HCT116 (cell line): ENCODE measurements at regions not wholly inside any gene's neighbourhood (a gene's known extent, or its start where the extent isn't known, plus 50 kb on each side); places are given as distances from the start of the nearest gene placed in this dataset.

Experiments
- ATAC-seq: fragments of 200-7000 bp; cut with Tn5 transposase; 2 replicates; pipeline ENCODE4 v1.9.1; 2020; ENCODE audit warnings: mild to moderate bottlenecking, moderate library complexity
- BruUV-seq: library from RNA; stranded (reverse); fragments of 400-500 nt; replicated peaks from 2 replicates; lab custom pipeline; 2021; lab: Mats Ljungman, UMichigan
- CTCF ChIA-PET: fragments of 300-600 bp; sonication (Branson Sonifier 250); formaldehyde crosslinking; loops from one replicate; lab custom pipeline; 2021; ENCODE audit warnings: antibody characterized with exemption; lab: Charles Lee
- POLR2A ChIA-PET: fragments of 300-600, 350-600 bp; sonication (Branson Sonifier 250); formaldehyde crosslinking; loops from one replicate; lab custom pipeline; 2021; ENCODE audit warnings: antibody characterized with exemption; lab: Charles Lee
- RAD21 ChIA-PET, 2 experiments: fragments of 300-600 bp; sonication (Branson Sonifier 250); formaldehyde crosslinking; loops; one replicate each; lab custom pipeline; 2023; ENCODE audit warnings: low total read pairs in 2 of 2; ENCODE audit not compliant: uncharacterized antibody in 2 of 2, unreplicated experiment in 2 of 2, low non-redundant PET in 1 of 2; lab: Charles Lee
- DNase-seq: peaks from one replicate; pipeline ENCODE4 v3.0.0-alpha.2; 2010; ENCODE audit warnings: low read depth, low spot score
- H2AFZ ChIP-seq: fragments of 200-600 bp; shearing (Covaris generic), sonication (generic); 2 replicates; pipeline ENCODE4 v1.6.1; 2017; ENCODE audit warnings: low read depth, mixed run types, mixed read lengths, antibody characterized with exemption, low read length; ENCODE audit not compliant: poor library complexity, severe bottlenecking
- H3K27ac ChIP-seq: 2 replicates; pipeline ENCODE4 v1.5.1; 2012; ENCODE audit warnings: low read depth, low read length
- H3K27me3 ChIP-seq: fragments of 200-600 bp; sonication (generic); 2 replicates; pipeline ENCODE4 v1.6.1; 2016; ENCODE audit warnings: mixed run types, low read length, mixed read lengths; ENCODE audit not compliant: insufficient read depth
- H3K36me3 ChIP-seq, 2 experiments: fragments of 200-500 bp in 1 of 2; fragments of 200-600 bp in 1 of 2; sonication (Bioruptor generic) in 1 of 2; sonication (generic) in 1 of 2; 2 replicates each; pipeline versions ENCODE4 v1.5.1 to v1.6.1; 2014 to 2016; ENCODE audit warnings: low read length in 2 of 2, inconsistent platforms in 1 of 2, mixed read lengths in 1 of 2, mixed run types in 1 of 2; ENCODE audit not compliant: insufficient read depth in 2 of 2, control insufficient read depth in 1 of 2
- H3K4me1 ChIP-seq, 2 experiments: fragments of 200-600 bp in 1 of 2; sonication (generic) in 1 of 2; 2 replicates each; pipeline versions ENCODE4 v1.5.1 to v1.6.1; 2012 to 2017; ENCODE audit warnings: low read length in 2 of 2, inconsistent platforms in 1 of 2, mild to moderate bottlenecking in 1 of 2, mixed read lengths in 1 of 2, mixed run types in 1 of 2, moderate library complexity in 1 of 2; ENCODE audit not compliant: insufficient read depth in 2 of 2, control insufficient read depth in 1 of 2
- H3K4me2 ChIP-seq: fragments of 200-600 bp; sonication (generic); 2 replicates; pipeline ENCODE4 v1.6.1; 2017; ENCODE audit warnings: mixed run types, low read length, mixed read lengths
- H3K4me3 ChIP-seq, 2 experiments: fragments of 200-600 bp in 1 of 2; sonication (generic) in 1 of 2; replicated peaks in 1 of 2; 2 replicates each; pipeline ENCODE4 v1.5.1; 2011 to 2016; ENCODE audit warnings: low read length in 2 of 2, control low read depth in 1 of 2, low read depth in 1 of 2, mild to moderate bottlenecking in 1 of 2, mixed read lengths in 1 of 2, mixed run types in 1 of 2
- H3K79me2 ChIP-seq: fragments of 200-600 bp; sonication (generic); 2 replicates; pipeline ENCODE4 v1.6.1; 2017; ENCODE audit warnings: mild to moderate bottlenecking, mixed run types, low read length, moderate library complexity, mixed read lengths; ENCODE audit not compliant: insufficient read depth
- H3K9ac ChIP-seq: fragments of 200-600 bp; sonication (generic); 2 replicates; pipeline ENCODE4 v1.6.1; 2016; ENCODE audit warnings: low read length, mixed read lengths
- H3K9me2 ChIP-seq: fragments of 200-600 bp; sonication (generic), shearing (Covaris generic); 2 replicates; pipeline ENCODE4 v1.6.1; 2017; ENCODE audit warnings: mixed run types, mild to moderate bottlenecking, moderate library complexity; ENCODE audit not compliant: insufficient read depth
- H3K9me3 ChIP-seq, 2 experiments: fragments of 200-500 bp in 1 of 2; fragments of 200-600 bp in 1 of 2; sonication (Bioruptor generic) in 1 of 2; sonication (generic) in 1 of 2; 2 replicates each; pipeline ENCODE4 v1.6.1; 2014 to 2017; ENCODE audit warnings: low read length in 2 of 2, mixed read lengths in 2 of 2, inconsistent platforms in 1 of 2, low read depth in 1 of 2, mild to moderate bottlenecking in 1 of 2, mixed run types in 1 of 2, moderate library complexity in 1 of 2; ENCODE audit not compliant: control insufficient read depth in 1 of 2, insufficient read depth in 1 of 2
- H4K20me1 ChIP-seq: fragments of 200-600 bp; sonication (generic), shearing (Covaris generic); 2 replicates; pipeline ENCODE4 v1.6.1; 2017; ENCODE audit warnings: mixed run types, mild to moderate bottlenecking, moderate library complexity; ENCODE audit not compliant: insufficient read depth
- CBX3 ChIP-seq: IDR thresholded peaks from 2 replicates; pipeline ENCODE4 v1.6.1; 2012; ENCODE audit warnings: low read depth
- CEBPB ChIP-seq: IDR thresholded peaks from 2 replicates; pipeline ENCODE4 v1.6.1; 2012; ENCODE audit warnings: low read depth
- EGR1 ChIP-seq: IDR thresholded peaks from 2 replicates; pipeline ENCODE4 v1.6.1; 2012; ENCODE audit warnings: low read depth
- EZH2 ChIP-seq: fragments of 200-600 bp; sonication (generic); IDR thresholded peaks from 2 replicates; pipeline ENCODE4 v1.6.1; 2017; ENCODE audit warnings: antibody characterized with exemption, mixed run types
- EZH2phosphoT487 ChIP-seq: fragments of 200-600 bp; IDR thresholded peaks from 2 replicates; pipeline ENCODE4 v1.6.1; 2018; ENCODE audit warnings: antibody characterized with exemption, borderline replicate concordance
- POLR2A ChIP-seq: IDR thresholded peaks from 2 replicates; pipeline ENCODE4 v1.7.0; 2011; ENCODE audit warnings: borderline replicate concordance; ENCODE audit not compliant: insufficient read depth, insufficient read length; ENCODE audit errors: extremely low read depth
- POLR2AphosphoS5 ChIP-seq: IDR thresholded peaks from 2 replicates; pipeline ENCODE4 v1.6.1; 2011; ENCODE audit warnings: mild to moderate bottlenecking, low read depth, low read length, moderate library complexity
- RAD21 ChIP-seq: IDR thresholded peaks from 2 replicates; pipeline ENCODE4 v1.6.1; 2012; ENCODE audit warnings: low read depth, mild to moderate bottlenecking
- SIN3A ChIP-seq: IDR thresholded peaks from 2 replicates; pipeline ENCODE4 v1.6.1; 2012; ENCODE audit warnings: low read depth
- SP1 ChIP-seq: IDR thresholded peaks from 2 replicates; pipeline ENCODE4 v1.6.1; 2012; ENCODE audit warnings: low read depth
- SRF ChIP-seq: IDR thresholded peaks from 2 replicates; pipeline ENCODE4 v1.6.1; 2012; ENCODE audit warnings: low read depth
- TCF7L2 ChIP-seq: IDR thresholded peaks from 2 replicates; pipeline ENCODE4 v1.7.0; 2011; ENCODE audit warnings: borderline replicate concordance, inconsistent platforms; ENCODE audit not compliant: insufficient read depth, insufficient read length; ENCODE audit errors: extremely low read depth
- YY1 ChIP-seq: IDR thresholded peaks from 2 replicates; pipeline ENCODE4 v1.6.1; 2011; ENCODE audit warnings: low read length, low read depth, moderate library complexity, mild to moderate bottlenecking; ENCODE audit not compliant: insufficient replicate concordance; ENCODE audit errors: extremely low read depth
- ZFX ChIP-seq: fragments of 450-650 bp; IDR thresholded peaks from 2 replicates; pipeline ENCODE4 v1.6.1; 2017
- intact Hi-C: fragments of 100-400 bp; cut with micrococcal nuclease; formaldehyde crosslinking; loops from 2 replicates; pipeline ENCODE4 v1.10.0; 2022
- TF ChIP-seq, protein P1 (sequence below): IDR thresholded peaks from 2 replicates; pipeline ENCODE4 v1.6.1; 2012; ENCODE audit warnings: low read depth
- TF ChIP-seq, protein P2 (sequence below): IDR thresholded peaks from 2 replicates; pipeline ENCODE4 v1.6.1; 2011; ENCODE audit warnings: mild to moderate bottlenecking, low read length, moderate library complexity; ENCODE audit not compliant: insufficient replicate concordance; ENCODE audit errors: extremely low read depth
- TF ChIP-seq, protein P3 (sequence below), 3 experiments: fragments of 200-600 bp in 1 of 3; sonication (generic) in 1 of 3; IDR thresholded peaks in 2 of 3; conservative IDR thresholded peaks in 1 of 3; 2 replicates each; pipeline ENCODE4 v1.5.1; 2012 to 2017; ENCODE audit warnings: low read depth in 2 of 3, low read length in 2 of 3, antibody characterized with exemption in 1 of 3, borderline replicate concordance in 1 of 3, control low read depth in 1 of 3, mild to moderate bottlenecking in 1 of 3, mixed read lengths in 1 of 3, mixed run types in 1 of 3, moderate library complexity in 1 of 3; ENCODE audit not compliant: insufficient read depth in 1 of 3

DNA sequence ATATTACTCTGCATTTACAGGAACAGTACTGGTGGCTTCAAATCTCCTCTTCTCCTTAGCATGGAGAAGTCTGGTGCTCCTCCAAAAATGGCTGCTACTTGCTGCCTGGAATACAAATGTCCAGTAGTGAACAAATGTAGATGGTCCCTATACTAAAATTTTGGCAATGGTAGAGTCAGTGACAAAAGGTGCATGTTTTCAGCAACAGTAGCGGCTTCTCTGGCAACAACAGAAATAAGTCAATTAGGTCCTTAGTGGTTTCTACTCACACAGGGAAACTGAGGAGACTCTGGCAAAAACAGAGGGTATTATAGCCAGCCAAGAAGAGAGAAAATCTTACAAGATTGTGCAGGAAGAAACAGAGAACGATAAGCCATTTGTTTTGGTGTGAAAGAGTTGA is 1368.4 kb upstream of the ADGRL3 start:
- H3K27ac ChIP-seq, result no peak overlapping the region
- H3K79me2 ChIP-seq, result no peaks in the 10 kb centered on the region
- H3K27me3 ChIP-seq, result no peaks in the 10 kb centered on the region
- no peak overlapping the region for H2AFZ ChIP-seq
- ChIA-PET CTCF (no interaction called here), POLR2A (no interaction called here)
- intact Hi-C loops, result no loop called here
- no TSS peak for BruUV-seq
- DNase-seq, result no peak
- TF ChIP-seq SRF, result no peak
- TF ChIP-seq SIN3A, result no peak
- no peak for TF ChIP-seq ZFX
- TF ChIP-seq TCF7L2, result no peak
- TF ChIP-seq, protein P1, sequence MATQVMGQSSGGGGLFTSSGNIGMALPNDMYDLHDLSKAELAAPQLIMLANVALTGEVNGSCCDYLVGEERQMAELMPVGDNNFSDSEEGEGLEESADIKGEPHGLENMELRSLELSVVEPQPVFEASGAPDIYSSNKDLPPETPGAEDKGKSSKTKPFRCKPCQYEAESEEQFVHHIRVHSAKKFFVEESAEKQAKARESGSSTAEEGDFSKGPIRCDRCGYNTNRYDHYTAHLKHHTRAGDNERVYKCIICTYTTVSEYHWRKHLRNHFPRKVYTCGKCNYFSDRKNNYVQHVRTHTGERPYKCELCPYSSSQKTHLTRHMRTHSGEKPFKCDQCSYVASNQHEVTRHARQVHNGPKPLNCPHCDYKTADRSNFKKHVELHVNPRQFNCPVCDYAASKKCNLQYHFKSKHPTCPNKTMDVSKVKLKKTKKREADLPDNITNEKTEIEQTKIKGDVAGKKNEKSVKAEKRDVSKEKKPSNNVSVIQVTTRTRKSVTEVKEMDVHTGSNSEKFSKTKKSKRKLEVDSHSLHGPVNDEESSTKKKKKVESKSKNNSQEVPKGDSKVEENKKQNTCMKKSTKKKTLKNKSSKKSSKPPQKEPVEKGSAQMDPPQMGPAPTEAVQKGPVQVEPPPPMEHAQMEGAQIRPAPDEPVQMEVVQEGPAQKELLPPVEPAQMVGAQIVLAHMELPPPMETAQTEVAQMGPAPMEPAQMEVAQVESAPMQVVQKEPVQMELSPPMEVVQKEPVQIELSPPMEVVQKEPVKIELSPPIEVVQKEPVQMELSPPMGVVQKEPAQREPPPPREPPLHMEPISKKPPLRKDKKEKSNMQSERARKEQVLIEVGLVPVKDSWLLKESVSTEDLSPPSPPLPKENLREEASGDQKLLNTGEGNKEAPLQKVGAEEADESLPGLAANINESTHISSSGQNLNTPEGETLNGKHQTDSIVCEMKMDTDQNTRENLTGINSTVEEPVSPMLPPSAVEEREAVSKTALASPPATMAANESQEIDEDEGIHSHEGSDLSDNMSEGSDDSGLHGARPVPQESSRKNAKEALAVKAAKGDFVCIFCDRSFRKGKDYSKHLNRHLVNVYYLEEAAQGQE, result no peak
- TF ChIP-seq, protein P2, sequence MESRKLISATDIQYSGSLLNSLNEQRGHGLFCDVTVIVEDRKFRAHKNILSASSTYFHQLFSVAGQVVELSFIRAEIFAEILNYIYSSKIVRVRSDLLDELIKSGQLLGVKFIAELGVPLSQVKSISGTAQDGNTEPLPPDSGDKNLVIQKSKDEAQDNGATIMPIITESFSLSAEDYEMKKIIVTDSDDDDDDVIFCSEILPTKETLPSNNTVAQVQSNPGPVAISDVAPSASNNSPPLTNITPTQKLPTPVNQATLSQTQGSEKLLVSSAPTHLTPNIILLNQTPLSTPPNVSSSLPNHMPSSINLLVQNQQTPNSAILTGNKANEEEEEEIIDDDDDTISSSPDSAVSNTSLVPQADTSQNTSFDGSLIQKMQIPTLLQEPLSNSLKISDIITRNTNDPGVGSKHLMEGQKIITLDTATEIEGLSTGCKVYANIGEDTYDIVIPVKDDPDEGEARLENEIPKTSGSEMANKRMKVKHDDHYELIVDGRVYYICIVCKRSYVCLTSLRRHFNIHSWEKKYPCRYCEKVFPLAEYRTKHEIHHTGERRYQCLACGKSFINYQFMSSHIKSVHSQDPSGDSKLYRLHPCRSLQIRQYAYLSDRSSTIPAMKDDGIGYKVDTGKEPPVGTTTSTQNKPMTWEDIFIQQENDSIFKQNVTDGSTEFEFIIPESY, result no peak
- no peak for TF ChIP-seq POLR2AphosphoS5
- TF ChIP-seq POLR2A, result no peak
- TF ChIP-seq SP1, result no peak
- no peak for TF ChIP-seq RAD21
- no peak for TF ChIP-seq EZH2
- TF ChIP-seq CEBPB, result no peak
- no peak for TF ChIP-seq EZH2phosphoT487
- no peak for TF ChIP-seq YY1
- no peak for TF ChIP-seq CBX3
- no peak for TF ChIP-seq EGR1
- TF ChIP-seq, protein P3, sequence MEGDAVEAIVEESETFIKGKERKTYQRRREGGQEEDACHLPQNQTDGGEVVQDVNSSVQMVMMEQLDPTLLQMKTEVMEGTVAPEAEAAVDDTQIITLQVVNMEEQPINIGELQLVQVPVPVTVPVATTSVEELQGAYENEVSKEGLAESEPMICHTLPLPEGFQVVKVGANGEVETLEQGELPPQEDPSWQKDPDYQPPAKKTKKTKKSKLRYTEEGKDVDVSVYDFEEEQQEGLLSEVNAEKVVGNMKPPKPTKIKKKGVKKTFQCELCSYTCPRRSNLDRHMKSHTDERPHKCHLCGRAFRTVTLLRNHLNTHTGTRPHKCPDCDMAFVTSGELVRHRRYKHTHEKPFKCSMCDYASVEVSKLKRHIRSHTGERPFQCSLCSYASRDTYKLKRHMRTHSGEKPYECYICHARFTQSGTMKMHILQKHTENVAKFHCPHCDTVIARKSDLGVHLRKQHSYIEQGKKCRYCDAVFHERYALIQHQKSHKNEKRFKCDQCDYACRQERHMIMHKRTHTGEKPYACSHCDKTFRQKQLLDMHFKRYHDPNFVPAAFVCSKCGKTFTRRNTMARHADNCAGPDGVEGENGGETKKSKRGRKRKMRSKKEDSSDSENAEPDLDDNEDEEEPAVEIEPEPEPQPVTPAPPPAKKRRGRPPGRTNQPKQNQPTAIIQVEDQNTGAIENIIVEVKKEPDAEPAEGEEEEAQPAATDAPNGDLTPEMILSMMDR (IDR thresholded peaks at IDR 0.05 in 2 of 3, conservative IDR thresholded peaks at IDR 0.05 in 1 of 3; ENCODE audit: borderline replicate concordance in 1 of 3, insufficient read depth in 1 of 3, low read depth in 2 of 3, low read length in 2 of 3), result no peak
- TF ChIP-seq, all 23 proteins: peak for 0
- no peaks in the 10 kb centered on the region for H3K9me2 ChIP-seq
- no peak for ATAC-seq
- no peak overlapping the region for H3K4me3 ChIP-seq
- no peak overlapping the region for H3K4me2 ChIP-seq
- H3K9ac ChIP-seq, result no peak overlapping the region
- H3K9me3 ChIP-seq, result peaks cover 6 to 17% of the 10 kb centered on the region in 2 experiments; a peak in 2 of 4 replicates
- H4K20me1 ChIP-seq, result no peaks in the 10 kb centered on the region
- no peaks in the 10 kb centered on the region for H3K4me1 ChIP-seq
- RAD21 ChIA-PET, result no interaction called here
- H3K36me3 ChIP-seq, result no peaks in the 10 kb centered on the region
